Choroid plexus epithelial cell (primary cell): ENCODE measurements at regions not wholly inside any gene's neighbourhood (a gene's known extent, or its start where the extent isn't known, plus 50 kb on each side); places are given as distances from the start of the nearest gene placed in this dataset.

Experiments used
- DNase-seq: peaks from one replicate; pipeline ENCODE4 v3.0.0-alpha.2; 2010; ENCODE audit warnings: low read depth
- H3K4me3 ChIP-seq: 2 replicates; pipeline ENCODE4 v1.5.1; 2011; ENCODE audit warnings: low read depth, mild to moderate bottlenecking, control low read depth, low read length, moderate library complexity
- CTCF ChIP-seq: conservative IDR thresholded peaks from 2 replicates; pipeline ENCODE4 v1.5.1; 2011; ENCODE audit warnings: low read depth, mild to moderate bottlenecking, control low read depth, inconsistent platforms, low read length, moderate library complexity

DNA sequence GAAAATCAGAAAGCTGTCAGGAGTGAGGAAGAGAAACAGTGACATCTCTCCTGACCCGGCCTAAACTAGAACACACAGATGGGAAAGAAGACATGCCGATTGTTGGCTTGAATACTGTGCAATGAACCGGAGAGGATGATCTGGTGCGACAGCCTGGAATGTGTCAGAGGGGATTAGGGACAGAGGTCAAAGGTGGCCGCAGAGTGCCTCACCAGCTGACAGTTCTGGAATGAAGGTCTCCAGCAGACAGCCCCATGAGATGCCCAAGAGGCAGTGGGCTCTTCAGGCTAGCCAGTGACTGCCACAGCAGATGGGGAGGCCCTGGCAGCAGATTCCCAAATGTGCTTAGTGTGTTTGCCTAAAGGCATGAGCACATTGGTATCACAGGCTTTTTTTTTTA is 623.2 kb downstream of the CDH8 start:
- no peak for DNase-seq
- no peak overlapping the region for H3K4me3 ChIP-seq
- no peak for TF ChIP-seq CTCF

GRCh38 chr16:61412562-61412961 is 623.7 kb downstream of the CDH8 start:
- TF ChIP-seq CTCF = no peak
- DNase-seq = no peak
- H3K4me3 ChIP-seq = no peak overlapping the region

GRCh38 chr16:61409604-61410003 is 626.6 kb downstream of the CDH8 start:
- no peak overlapping the region for H3K4me3 ChIP-seq
- DNase-seq = no peak
- no peak for TF ChIP-seq CTCF

DNA sequence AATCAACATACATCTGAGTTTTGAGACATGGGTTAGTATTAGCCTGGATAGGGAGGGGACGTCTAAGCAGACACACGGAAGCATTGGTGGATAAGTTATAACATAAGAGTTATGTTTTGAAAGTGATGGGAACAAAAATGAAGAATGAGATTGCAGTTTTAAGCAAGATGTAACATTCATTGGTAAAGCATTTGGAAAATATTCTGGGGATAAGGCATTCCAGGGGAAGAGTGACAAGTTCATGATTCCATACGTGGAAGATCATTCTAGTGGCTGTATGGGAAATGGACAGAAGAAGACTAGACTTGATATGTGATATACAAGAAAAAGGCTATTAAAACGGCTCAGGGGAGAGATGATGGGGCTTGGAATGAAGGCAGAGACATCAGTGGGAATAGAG is 632.9 kb downstream of the CDH8 start:
- TF ChIP-seq CTCF = no peak
- H3K4me3 ChIP-seq = no peak overlapping the region
- no peak for DNase-seq

- no peak overlapping the region for H3K4me3 ChIP-seq
- no peak for DNase-seq
- TF ChIP-seq CTCF = no peak
These were observed 644.3 kb downstream of the CDH8 start for GRCh38 chr16:61391896-61392295.

DNA sequence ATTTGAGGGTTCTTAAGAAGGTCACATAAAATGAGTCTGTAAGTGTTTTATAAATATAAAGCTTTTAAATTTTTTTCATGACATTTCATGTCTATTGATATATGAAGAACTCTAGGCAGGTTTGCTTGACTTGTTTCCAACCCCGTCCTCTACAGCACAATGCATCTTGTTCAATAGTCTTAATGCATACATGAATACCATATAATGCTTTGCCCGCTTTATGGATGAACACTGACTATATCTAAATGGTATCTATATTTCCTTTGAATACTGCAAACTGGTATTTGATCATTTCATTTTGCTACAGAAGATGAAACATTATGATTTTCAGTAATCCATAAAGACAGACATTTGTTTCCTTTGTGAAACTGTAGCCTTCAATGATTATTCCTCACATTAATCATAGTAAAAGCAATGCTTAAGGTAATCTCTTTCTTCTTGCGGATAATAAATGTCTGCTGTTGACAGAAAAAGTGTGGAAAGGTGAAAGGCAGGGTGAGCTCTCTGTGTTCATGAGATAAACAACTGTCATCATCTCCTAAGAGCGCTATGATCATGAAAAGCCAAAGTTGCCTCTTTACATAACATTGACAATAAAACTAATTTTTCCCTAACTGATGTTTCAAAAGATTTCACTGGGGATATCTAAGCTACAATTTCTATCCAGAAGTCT is 645.1 kb downstream of the CDH8 start:
- H3K4me3 ChIP-seq = no peak overlapping the region
- no peak for TF ChIP-seq CTCF
- DNase-seq = no peak

GRCh38 chr16:61385392-61386071 is 650.7 kb downstream of the CDH8 start:
- DNase-seq = no peak
- no peak for TF ChIP-seq CTCF
- no peak overlapping the region for H3K4me3 ChIP-seq
